Central memory CD4-positive, alpha-beta T cell (primary cell): ENCODE measurements at regions not wholly inside any gene's neighbourhood (a gene's known extent, or its start where the extent isn't known, plus 50 kb on each side); places are given as distances from the start of the nearest gene placed in this dataset.
"Not testable (repeated sequence)": the region's sequence is repeated elsewhere in the genome, so short reads cannot be mapped to it uniquely, and the experiment has no call there.

Experiments
- DNase-seq: peaks from one replicate; pipeline ENCODE4 v3.0.0; 2022

DNA sequence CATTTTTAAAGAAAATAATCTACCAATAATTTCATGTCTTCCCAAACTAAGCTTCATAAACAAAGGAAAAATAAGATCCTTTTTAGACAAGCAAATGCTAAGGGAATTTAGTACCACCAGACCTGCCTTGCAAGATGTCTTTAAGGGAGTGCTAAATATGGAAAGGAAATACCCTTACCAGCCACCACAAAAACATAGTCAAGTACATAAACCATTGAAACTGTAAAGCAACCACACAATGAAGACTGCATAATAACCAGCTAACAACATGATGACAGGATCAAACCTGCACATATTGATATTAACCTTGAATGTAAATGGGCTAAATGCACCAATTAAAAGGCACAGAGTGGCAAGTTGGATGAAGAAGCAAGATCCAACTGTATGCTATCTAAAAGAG is 586.5 kb upstream of the NRG3 start:
- no peak for DNase-seq

DNA sequence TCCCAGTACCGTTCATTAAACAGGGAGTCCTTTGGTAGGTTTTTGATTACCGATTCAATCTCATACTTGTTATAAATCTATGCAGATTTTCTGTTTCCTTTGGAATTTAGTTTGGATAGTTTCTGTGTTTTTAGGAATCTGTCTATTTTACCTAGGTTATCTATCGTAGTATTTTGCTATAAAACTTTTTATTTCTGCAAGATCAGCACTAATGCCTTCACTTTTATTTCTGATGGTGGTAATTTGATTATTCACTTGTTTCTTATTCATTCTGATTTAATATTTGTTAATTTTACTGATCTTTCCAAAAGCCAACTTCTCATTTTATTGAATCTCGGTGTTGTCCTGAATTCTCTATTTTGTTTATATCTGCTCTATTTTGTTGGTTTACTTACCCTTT is 577.7 kb upstream of the NRG3 start:
- no peak for DNase-seq

DNA sequence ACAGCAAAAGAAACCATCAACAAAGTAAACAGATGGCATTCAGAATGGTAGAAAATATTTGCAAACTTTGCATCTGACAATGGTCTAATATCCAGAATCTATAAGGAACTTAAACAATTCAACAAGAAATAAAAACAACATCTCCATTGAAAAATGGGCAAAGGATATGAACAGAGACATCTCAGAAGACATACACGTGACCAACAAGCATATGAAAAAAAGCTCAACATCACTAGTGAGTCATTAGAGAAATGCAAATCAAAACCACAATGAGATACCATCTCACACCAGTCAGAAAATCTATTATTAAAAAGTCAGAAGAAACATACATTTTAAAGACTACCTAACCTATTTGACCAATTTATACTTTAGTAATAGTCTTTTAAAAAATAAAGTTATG is 571.3 kb upstream of the NRG3 start:
- DNase-seq: no peak

DNA sequence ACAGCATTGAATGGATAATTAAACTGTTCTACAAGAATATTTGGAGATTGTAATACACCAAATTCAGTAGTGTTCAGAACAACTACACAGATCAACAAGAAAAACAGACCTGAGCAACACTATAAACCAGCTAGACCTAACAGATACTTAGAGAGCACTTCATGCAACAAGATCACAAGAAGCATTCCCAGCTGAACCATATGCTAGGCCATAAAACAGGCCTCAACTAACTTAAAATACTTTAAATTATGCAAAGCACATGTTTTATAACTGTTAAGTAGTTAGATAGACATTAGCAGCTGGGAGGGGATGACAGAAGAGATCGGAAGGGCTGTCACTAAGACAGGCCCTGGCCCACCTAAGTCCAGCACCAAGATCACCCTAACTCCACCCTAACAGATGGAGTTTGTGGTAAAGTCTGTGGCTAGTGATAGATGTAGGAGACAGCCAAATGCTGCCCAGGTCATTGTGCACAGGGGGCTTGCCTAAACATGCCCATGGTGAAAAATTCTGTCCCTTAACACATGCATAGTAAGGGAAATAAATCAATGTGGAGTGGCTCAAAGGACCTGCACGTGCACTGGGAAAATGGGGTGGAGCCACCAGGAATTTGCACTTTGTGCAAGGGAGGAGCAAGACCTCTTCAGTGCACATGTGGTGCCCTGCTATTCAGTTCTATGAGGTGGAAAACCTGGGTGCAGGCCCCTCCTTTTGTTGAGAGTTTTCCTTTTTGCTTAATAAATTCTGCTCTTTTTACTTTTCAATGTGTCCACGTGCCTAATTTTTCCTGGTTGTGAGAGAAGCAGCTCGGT is 567.8 kb upstream of the NRG3 start:
- no peak for DNase-seq

DNA sequence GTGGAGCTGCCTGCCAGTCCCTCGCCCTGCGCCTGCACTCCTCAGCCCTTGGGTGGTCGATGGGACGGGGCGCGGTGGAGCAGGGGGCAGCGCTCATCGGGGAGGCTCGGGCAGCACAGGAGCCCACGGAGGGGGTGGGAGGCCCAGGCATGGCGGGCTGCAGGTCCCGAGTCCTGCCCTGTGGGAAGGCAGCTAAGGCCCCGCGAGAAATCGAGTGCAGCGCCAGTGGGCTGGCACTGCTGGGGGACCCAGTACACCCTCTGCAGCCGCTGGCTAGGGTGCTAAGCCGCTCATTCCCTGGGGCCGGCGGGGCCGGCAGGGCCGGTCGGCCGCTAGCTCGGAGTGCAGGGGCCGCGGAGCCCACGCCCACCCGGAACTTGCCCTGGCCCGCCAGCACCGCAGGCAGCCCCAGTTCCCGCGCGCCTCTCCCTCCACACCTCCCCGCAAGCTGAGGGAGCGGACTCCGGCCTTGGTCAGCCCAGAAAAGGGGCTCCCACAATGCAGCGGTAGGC is 565.9 kb upstream of the NRG3 start:
- DNase-seq: no peak

DNA sequence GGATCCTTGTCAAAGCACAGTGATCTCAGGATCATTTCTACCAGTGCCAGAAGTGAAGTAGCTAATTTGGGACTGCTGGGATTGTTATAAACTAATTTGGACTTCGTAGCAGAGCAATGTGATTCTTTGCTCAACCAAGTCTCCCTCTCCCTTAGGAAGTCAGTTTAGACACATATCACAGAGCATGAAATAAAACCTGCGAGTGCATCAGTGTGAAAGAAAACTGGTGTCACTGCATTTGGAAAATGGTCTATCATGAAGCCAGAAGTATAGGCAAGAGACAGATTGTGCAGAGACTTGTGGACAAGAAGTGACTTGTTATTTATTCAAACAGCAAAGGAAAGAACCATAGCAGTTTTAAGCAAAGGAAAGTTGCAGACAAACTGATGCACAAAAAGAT is 560.5 kb upstream of the NRG3 start:
- no peak for DNase-seq

DNA sequence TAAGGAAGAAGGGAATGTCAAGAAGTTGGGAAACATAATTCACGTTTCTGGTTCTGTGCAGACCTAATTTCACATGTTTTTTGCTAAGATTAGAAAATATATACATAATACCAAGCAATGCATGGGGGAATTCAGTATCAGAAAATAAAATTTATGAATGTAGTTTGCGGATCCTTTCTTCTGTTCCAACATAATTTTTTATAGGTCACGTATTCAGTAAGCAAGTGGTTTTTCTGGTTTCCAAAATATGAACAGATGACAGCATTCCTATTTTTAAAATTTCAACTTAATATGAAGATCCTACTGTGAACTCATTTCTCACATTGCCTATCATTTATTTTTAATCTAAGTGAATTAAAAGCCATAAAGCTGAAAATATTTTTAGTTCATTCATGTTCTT is 560.0 kb upstream of the NRG3 start:
- no peak for DNase-seq

DNA sequence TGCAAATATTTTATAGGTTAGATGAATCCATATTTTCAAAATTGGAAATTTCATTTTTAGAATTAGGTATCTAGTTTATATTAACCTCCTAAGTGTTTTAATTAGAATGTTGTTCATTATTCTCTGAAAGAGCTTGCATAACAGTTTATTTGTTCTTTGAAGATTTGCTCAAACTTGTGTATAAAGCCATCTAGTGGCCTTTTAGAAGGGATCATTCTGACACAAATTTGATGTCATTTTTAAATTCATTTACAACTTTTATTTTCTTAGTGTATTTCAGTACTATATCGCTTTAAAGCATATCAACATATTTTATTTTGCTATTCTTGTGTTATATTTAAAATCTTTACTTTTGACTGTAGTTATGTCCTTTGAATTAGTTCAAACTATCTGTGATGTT is 527.0 kb upstream of the NRG3 start:
- no peak for DNase-seq

DNA sequence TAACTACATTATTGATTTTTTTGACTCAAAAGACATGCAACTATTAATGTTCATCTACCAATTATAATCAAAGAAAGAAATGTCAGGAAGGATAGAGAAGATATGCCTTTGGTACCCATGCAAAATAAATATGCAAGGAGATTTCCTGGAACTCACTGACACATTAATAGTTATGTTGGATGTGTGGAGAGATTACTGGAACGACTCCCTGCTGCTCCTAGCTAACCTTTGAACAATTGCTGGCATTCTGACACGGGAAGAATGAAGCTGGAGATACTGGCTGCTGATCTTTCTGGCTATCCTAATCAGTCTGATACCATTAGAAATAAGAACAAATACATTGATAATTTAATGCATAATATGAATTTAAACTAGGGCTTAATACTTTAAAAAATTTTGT is 507.9 kb upstream of the NRG3 start:
- DNase-seq: no peak

DNA sequence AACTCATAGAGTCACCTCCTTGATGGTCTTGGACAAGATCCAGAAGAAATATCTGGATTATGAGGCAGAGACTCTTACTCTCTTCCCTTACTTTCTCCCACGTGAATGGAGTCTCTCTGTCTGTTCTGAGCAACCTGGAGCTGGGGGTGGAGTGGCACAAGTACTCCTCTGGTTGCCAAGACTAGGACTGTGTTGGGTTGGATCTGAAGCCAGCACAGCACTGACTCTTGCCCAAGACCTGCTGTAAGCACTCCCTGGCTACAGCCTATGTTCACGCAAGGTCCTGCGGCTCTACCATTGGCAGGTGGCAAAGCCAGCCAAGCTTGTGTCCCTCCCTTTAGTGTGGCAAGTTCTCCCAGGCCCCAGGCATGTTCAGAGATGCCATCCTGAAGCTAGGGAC is 488.2 kb upstream of the NRG3 start:
- no peak for DNase-seq

DNA sequence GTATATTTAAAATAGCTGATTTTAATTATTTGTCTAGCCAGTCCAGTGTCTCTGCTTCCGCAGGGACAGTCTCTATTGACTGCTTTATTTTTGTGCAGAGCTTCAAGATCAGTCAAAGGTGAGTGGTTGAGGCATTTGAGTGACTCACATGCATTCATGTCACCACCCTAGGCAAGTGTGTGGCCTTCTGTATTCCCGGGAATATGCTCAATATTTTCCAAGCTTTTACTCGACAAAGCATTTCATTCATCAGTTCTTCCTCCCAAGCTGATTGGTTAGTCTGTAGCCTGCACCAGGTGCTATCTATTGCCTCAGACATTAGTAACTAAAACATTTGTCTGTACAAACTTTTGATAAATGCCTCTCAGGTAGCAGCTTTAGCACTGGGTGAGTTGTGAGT is 471.5 kb upstream of the NRG3 start:
- DNase-seq: no peak

DNA sequence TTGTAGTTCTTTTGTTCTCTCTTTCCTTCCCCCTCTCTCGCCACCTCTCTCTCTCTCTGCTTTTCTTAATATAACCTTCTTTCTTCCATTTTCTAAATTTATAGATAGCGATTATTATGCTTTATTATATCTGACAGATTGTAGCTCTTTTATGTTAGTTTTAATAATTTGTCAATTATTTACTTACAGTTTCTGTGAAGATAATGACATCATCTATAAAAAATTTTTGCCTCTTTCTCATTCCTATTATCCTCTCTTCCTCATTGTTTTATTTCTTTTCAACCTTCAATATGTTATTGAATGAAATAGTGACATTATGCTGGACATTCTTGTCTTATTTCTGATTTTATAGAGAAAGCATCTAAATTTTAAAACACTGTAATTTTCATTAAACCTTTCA is 469.6 kb upstream of the NRG3 start:
- DNase-seq: no peak

DNA sequence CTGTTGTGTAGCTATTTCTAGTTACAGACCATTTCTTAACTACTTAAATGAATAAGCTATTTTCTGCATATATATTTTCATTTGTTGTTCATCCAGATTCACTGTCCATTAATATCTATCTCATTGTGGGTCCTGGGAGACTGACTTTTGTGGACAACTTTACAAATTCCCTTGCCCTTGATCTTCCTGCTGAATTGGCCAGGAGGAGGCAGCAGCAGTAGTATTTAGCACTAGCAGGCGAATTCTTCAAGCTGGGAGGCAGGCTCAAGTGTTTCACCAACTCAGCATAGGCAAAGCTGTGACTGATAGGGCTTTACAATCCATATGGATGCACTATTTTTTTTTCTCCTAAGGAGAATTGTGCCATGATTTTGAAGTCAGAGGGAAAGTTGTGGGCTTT is 461.0 kb upstream of the NRG3 start:
- no peak for DNase-seq

DNA sequence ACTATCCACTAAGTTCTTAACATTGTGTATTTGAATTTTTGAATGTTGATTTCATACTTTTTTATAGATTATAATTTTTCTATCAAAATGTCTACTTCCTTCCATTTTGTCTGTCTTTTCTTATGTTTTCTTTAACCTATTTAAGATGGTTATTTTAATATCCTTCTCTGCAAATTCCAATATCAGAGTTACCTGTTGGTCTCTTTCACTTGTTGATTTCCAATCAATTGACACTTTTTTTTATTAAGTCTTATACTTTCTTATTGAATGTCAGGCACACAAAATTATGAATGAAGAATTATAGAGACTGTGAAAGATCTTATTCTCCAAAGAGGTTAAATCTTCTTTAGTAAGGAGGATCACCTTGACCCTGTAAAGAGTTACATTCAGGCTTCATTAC is 448.3 kb upstream of the NRG3 start:
- no peak for DNase-seq

DNA sequence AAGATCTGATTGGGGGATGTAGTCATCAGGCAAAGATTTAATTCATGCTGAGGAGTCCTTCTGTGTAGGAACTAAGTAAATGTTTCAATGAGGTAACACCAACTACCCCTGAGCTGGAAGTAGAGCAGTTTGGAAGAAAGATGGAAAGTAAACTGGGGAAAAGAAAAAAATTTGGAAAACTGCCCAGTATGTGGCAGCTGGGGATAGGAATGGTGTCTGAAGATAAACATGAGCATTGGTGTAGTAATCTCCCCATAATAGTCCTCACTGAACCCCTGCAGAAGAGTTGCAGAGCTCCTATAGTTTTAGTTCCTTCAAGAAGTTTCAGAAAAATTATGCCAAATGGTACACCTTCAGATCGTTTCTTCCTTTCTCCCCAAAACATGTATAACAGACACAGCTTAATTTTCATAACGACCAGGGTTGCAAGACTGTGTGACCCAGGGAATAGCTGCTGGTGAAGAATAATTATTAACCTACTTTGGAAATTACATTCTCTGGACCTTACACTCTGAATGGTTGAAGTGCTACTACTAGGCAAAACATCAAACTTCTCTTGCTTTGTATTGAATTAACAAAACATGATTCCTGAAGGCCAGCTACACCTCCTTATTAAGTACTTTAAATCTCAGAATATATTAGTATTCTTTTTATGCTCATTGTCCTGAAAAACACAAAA is 446.4 kb upstream of the NRG3 start:
- no peak for DNase-seq

DNA sequence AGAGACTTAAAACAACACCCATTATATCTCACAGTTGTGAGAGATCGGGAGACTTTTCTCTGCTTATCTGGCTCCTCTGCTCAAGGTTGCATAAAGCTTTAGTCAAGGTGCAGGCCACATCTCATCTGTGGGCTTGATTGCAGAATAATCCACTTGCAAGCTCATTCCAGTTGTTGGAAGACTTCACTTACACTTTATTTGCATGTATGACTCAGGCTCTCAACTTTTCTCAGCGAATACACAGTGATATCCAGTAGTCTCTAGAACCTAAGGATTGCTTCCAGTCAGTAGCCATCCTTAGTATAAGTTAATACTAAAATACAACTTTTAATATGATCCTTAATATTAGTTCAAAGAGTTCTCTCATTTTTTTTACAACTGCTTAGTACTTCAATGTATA is 435.5 kb upstream of the NRG3 start:
- DNase-seq: no peak

DNA sequence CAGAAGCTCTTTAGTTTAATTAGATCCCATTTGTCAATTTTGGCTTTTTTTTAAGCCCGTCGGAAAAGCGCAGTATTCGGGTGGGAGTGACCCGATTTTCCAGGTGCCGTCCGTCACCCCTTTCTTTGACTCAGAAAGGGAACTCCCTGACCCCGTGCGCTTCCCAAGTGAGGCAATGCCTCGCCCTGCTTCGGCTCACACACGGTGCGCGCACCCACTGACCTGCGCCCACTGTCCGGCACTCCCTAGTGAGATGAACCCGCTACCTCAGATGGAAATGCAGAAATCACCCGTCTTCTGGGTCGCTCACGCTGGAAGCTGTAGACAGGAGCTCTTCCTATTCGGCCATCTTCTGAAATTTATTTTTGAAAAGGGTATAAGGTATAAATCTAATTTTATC is 433.4 kb upstream of the NRG3 start:
- DNase-seq: not testable (repeated sequence)

DNA sequence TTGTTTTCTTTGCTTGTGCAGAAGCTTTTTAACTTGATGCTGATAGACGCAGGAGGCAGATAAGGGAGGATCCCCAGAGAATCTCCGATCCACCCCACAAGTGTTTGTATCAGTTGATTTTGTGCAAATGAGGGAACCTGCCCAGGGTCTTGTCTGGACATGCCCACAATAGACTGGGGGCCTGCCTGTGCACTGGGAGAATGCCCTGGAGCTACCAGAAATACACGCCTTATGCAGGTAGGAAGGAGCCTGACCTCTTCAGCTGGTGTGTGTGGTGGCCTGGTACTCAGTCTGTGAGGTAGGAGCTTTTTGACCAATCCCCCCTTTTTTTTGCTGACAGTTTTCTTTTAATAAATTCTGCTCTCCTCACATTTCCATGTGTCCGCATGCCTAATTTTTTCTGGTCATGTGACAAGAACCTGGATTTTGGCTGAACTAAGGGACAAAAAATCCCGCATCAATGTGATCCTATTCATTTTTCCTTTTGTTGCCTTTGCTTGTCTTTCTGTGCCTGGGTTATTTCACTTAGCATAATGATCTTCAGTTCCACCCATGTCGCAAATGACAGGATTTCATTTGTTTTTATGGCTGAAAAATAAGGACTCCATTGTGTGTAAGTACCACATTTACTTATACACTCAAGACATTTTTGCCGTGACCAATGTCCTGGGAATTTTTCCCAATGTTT is 430.6 kb upstream of the NRG3 start:
- no peak for DNase-seq

DNA sequence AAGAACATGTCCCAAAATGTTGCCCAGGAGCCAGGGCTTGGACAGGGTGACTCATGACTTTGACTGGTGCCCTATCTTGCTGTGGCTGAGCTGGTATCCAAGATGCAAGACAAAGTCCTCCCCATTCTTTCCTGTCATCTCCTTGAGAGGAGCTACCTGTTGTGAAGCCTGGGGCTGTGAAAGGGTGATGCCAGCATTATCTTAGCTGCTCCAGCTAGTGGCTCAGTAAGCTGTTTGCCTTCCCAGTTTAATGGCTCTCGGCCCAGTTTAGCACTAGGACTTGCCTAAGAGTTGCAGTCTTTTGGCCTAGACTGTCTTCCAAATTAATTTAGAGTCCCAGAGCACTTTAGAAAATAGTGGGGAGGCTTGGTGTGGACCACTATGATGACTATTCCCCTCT is 424.3 kb upstream of the NRG3 start:
- no peak for DNase-seq

DNA sequence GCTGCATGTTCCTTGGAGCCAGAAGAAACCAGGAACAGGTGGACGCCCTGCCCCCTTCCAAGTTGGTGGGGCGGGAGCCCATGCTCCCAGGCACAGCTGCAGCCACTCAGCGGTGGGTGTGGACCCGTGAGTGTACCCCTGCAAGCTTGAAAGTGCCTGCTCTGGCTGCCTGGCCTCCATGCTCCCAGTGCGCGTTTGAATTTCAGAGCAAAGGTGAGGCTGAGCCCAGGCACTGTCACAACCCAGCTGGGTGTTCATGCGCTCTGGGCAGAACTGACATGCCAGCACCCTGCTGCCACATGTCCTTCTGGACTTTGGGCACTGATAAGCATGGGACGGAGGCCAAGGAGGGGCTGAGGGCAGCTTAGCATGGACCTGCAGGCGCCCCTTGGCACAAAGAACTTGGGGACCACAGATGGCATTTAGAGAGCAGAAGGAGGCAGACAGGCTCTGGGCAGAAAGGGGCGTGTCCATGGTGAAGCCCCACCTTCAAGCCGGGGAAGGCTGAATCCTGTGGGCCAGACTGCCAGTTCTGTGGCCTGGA is 402.0 kb upstream of the NRG3 start:
- no peak for DNase-seq

DNA sequence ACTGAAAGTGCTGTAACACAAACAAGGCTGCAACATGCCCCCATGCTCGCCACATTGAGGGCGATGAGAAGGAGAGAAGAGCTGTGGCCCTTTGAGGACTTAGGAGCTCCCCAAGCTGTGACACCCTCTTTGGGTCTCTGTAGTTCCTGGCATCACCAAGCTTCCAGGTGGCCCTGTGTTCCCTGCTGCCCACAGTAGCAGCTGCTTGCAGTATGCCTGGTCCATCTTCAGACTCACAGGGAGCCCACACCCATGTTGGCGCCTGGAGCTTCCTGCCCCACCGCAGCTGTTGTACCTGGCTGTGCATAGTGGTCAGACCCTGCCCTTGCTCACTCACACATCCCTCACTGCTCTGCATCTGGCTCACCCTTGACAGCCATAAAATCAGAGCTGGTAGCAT is 401.2 kb upstream of the NRG3 start:
- no peak for DNase-seq

DNA sequence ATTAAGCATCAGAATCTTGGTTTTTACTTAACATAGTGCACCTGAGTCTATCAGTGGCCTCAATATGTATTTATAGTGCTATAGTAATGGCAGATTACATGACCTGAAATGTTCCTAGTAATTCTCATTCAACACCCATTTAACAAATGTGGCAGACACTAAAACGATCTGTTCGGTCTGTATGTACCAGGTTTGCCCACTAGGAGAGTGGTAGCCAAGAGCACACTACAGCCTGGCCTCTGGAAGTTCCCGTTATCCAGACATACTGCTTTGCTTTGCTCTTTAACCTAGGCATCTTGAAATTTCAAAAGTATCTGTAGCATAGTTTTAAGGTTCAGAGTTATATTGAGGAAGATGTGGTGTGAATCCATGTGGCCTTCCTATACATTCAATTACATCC is 395.7 kb upstream of the NRG3 start:
- no peak for DNase-seq

DNA sequence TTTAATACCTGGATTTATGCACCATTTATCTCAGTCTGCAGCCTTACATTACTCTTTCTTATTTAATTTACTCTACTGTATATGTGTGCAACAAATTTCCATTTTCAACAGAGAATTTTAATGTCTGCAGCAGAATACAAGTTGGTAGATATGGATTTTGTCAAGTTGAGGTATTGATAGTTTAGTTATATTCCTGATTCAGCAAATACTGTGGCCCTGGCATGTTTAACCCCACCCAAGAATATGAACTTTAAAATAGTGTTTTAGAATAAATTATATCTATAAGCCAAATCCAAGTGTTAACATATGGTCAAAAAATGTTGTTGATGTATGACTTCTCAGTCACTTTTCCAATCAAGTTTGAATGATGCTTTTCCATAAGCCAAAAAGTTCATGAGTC is 378.4 kb upstream of the NRG3 start:
- DNase-seq: no peak
